Prostate gland (tissue), 2 donors: ENCODE measurements at regions not wholly inside any gene's neighbourhood (a gene's known extent, or its start where the extent isn't known, plus 50 kb on each side); places are given as distances from the start of the nearest gene placed in this dataset.

Experiments
- POLR2A ChIP-seq: fragments of 450-650 bp; IDR thresholded peaks from one replicate; pipeline ENCODE4 v1.6.1; 2016; ENCODE audit warnings: antibody characterized with exemption, mild to moderate bottlenecking
- TF ChIP-seq, protein P1 (sequence below), 4 experiments: fragments of 200-600 bp in 2 of 4; fragments of 450-650 bp in 2 of 4; sonication (generic) in 2 of 4; IDR thresholded peaks; 1 replicate in 3 of 4; 2 replicates in 1 of 4; pipeline ENCODE4 v1.5.1; 2016 to 2019; ENCODE audit warnings: antibody characterized with exemption in 4 of 4, mild to moderate bottlenecking in 2 of 4, moderate library complexity in 2 of 4

DNA sequence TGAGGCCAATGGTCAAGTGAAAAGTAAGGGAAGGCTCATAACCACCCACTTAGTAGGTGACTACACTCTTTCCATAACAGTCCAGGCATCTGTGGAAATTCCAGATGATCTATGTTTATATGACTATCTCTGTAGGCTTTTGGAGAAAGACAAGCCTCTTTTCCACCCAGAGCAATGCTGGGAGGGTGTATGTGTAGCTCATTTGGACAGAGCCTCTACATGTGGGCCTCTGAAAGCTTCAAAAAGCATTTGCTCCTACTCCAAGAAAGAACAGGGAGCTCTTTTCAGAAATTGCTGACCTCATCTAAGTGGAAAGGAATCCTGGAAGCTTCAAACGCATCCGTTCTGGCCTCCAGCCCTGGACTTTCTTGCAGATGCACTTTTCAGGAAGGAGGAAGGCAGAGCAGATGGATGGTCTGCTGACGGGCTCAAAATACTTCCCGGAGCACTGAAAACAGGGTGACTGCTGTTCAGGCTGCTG, 308.7 kb downstream of the LRATD1 start:
- TF ChIP-seq POLR2A, result no peak
- TF ChIP-seq, protein P1, sequence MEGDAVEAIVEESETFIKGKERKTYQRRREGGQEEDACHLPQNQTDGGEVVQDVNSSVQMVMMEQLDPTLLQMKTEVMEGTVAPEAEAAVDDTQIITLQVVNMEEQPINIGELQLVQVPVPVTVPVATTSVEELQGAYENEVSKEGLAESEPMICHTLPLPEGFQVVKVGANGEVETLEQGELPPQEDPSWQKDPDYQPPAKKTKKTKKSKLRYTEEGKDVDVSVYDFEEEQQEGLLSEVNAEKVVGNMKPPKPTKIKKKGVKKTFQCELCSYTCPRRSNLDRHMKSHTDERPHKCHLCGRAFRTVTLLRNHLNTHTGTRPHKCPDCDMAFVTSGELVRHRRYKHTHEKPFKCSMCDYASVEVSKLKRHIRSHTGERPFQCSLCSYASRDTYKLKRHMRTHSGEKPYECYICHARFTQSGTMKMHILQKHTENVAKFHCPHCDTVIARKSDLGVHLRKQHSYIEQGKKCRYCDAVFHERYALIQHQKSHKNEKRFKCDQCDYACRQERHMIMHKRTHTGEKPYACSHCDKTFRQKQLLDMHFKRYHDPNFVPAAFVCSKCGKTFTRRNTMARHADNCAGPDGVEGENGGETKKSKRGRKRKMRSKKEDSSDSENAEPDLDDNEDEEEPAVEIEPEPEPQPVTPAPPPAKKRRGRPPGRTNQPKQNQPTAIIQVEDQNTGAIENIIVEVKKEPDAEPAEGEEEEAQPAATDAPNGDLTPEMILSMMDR (IDR thresholded peaks at IDR 0.05), result no peak
